ENCODE measurements at regions not wholly inside any gene's neighbourhood (a gene's known extent, or its start where the extent isn't known, plus 50 kb on each side); places are given as distances from the start of the nearest gene placed in this dataset.

GRCh38 chr3:181855825-181856224 is 144.1 kb downstream of the SOX2 start:
- H3K9me3 ChIP-seq (ENCODE audit: low read depth, low read length, poor library complexity, severe bottlenecking) = no peaks in the 10 kb centered on the region
- BruUV-seq (replicated peaks) = no TSS peak
- H3K4me1 ChIP-seq (ENCODE audit: insufficient read depth, low read length, poor library complexity, severe bottlenecking) = no peaks in the 10 kb centered on the region
- POLR2A ChIA-PET (ENCODE audit: low non-redundant PET) = no interaction called here
- no peaks in the 10 kb centered on the region for H3K27me3 ChIP-seq (replicated peaks; ENCODE audit: insufficient read depth, low read depth, low read length, poor library complexity)
- H3K4me3 ChIP-seq (ENCODE audit: low read depth, low read length, poor library complexity, severe bottlenecking) = no peak overlapping the region
- CTCF ChIA-PET = no interaction called here
- no peak for DNase-seq (ENCODE audit: low spot score)
- no peak for TF ChIP-seq EZH2 (IDR thresholded peaks at IDR 0.05; ENCODE audit: borderline replicate concordance, low read depth, low read length, poor library complexity, severe bottlenecking)
- no peak for TF ChIP-seq CTCF (conservative IDR thresholded peaks at IDR 0.05; ENCODE audit: low read depth, low read length)
- no peak overlapping the region for H3K27ac ChIP-seq (ENCODE audit: low read depth, low read length, poor library complexity, severe bottlenecking)
- intact Hi-C loops (cut with micrococcal nuclease; ENCODE audit: unreplicated experiment) = no loop called here
- H3K36me3 ChIP-seq (ENCODE audit: insufficient read depth, low read length, poor library complexity, severe bottlenecking) = no peaks in the 10 kb centered on the region

- POLR2A ChIA-PET (ENCODE audit: low non-redundant PET) = no interaction called here
- Histone ChIP-seq H3K27ac (ENCODE audit: low read depth, low read length, poor library complexity, severe bottlenecking) (no peak overlapping the region), H3K27me3 (replicated peaks; ENCODE audit: insufficient read depth, low read depth, low read length, poor library complexity) (no peaks in the 10 kb centered on the region), H3K4me1 (ENCODE audit: insufficient read depth, low read length, poor library complexity, severe bottlenecking) (no peaks in the 10 kb centered on the region), H3K4me3 (ENCODE audit: low read depth, low read length, poor library complexity, severe bottlenecking) (no peak overlapping the region), H3K9me3 (ENCODE audit: low read depth, low read length, poor library complexity, severe bottlenecking) (no peaks in the 10 kb centered on the region), H3K36me3 (ENCODE audit: insufficient read depth, low read length, poor library complexity, severe bottlenecking) (no peaks in the 10 kb centered on the region)
- BruUV-seq (replicated peaks) = no TSS peak
- TF ChIP-seq EZH2 (IDR thresholded peaks at IDR 0.05; ENCODE audit: borderline replicate concordance, low read depth, low read length, poor library complexity, severe bottlenecking) (no peak), CTCF (conservative IDR thresholded peaks at IDR 0.05; ENCODE audit: low read depth, low read length) (no peak)
- DNase-seq (ENCODE audit: low spot score) = no peak
- intact Hi-C loops (cut with micrococcal nuclease; ENCODE audit: unreplicated experiment) = no loop called here
- CTCF ChIA-PET = no interaction called here
These were observed 147.8 kb downstream of the SOX2 start for GRCh38 chr3:181859518-181859917.

- Histone ChIP-seq H3K9me3 (ENCODE audit: low read depth, low read length, poor library complexity, severe bottlenecking) (no peaks in the 10 kb centered on the region), H3K4me3 (ENCODE audit: low read depth, low read length, poor library complexity, severe bottlenecking) (no peak overlapping the region), H3K27me3 (replicated peaks; ENCODE audit: insufficient read depth, low read depth, low read length, poor library complexity) (no peaks in the 10 kb centered on the region), H3K27ac (ENCODE audit: low read depth, low read length, poor library complexity, severe bottlenecking) (no peak overlapping the region), H3K36me3 (ENCODE audit: insufficient read depth, low read length, poor library complexity, severe bottlenecking) (no peaks in the 10 kb centered on the region), H3K4me1 (ENCODE audit: insufficient read depth, low read length, poor library complexity, severe bottlenecking) (no peaks in the 10 kb centered on the region)
- intact Hi-C loops (cut with micrococcal nuclease; ENCODE audit: unreplicated experiment) = no loop called here
- no peak for DNase-seq (ENCODE audit: low spot score)
- no TSS peak for BruUV-seq (replicated peaks)
- CTCF ChIA-PET = no interaction called here
- TF ChIP-seq EZH2 (IDR thresholded peaks at IDR 0.05; ENCODE audit: borderline replicate concordance, low read depth, low read length, poor library complexity, severe bottlenecking) (no peak), CTCF (conservative IDR thresholded peaks at IDR 0.05; ENCODE audit: low read depth, low read length) (no peak)
- POLR2A ChIA-PET (ENCODE audit: low non-redundant PET) = no interaction called here
These were observed 148.5 kb downstream of the SOX2 start for GRCh38 chr3:181860235-181860634.
